HCT116 (cell line): ENCODE measurements at regions not wholly inside any gene's neighbourhood (a gene's known extent, or its start where the extent isn't known, plus 50 kb on each side); places are given as distances from the start of the nearest gene placed in this dataset.

Experiments used
- ATAC-seq: fragments of 200-7000 bp; cut with Tn5 transposase; 2 replicates; pipeline ENCODE4 v1.9.1; 2020; ENCODE audit warnings: mild to moderate bottlenecking, moderate library complexity
- BruUV-seq: library from RNA; stranded (reverse); fragments of 400-500 nt; replicated peaks from 2 replicates; lab custom pipeline; 2021; lab: Mats Ljungman, UMichigan
- CTCF ChIA-PET: fragments of 300-600 bp; sonication (Branson Sonifier 250); formaldehyde crosslinking; loops from one replicate; lab custom pipeline; 2021; ENCODE audit warnings: antibody characterized with exemption; lab: Charles Lee
- POLR2A ChIA-PET: fragments of 300-600, 350-600 bp; sonication (Branson Sonifier 250); formaldehyde crosslinking; loops from one replicate; lab custom pipeline; 2021; ENCODE audit warnings: antibody characterized with exemption; lab: Charles Lee
- RAD21 ChIA-PET, 2 experiments: fragments of 300-600 bp; sonication (Branson Sonifier 250); formaldehyde crosslinking; loops; one replicate each; lab custom pipeline; 2023; ENCODE audit warnings: low total read pairs in 2 of 2; ENCODE audit not compliant: uncharacterized antibody in 2 of 2, unreplicated experiment in 2 of 2, low non-redundant PET in 1 of 2; lab: Charles Lee
- DNase-seq: peaks from one replicate; pipeline ENCODE4 v3.0.0-alpha.2; 2010; ENCODE audit warnings: low read depth, low spot score
- H2AFZ ChIP-seq: fragments of 200-600 bp; shearing (Covaris generic), sonication (generic); 2 replicates; pipeline ENCODE4 v1.6.1; 2017; ENCODE audit warnings: low read depth, mixed run types, mixed read lengths, antibody characterized with exemption, low read length; ENCODE audit not compliant: poor library complexity, severe bottlenecking
- H3K27ac ChIP-seq: 2 replicates; pipeline ENCODE4 v1.5.1; 2012; ENCODE audit warnings: low read depth, low read length
- H3K27me3 ChIP-seq: fragments of 200-600 bp; sonication (generic); 2 replicates; pipeline ENCODE4 v1.6.1; 2016; ENCODE audit warnings: mixed run types, low read length, mixed read lengths; ENCODE audit not compliant: insufficient read depth
- H3K36me3 ChIP-seq, 2 experiments: fragments of 200-500 bp in 1 of 2; fragments of 200-600 bp in 1 of 2; sonication (Bioruptor generic) in 1 of 2; sonication (generic) in 1 of 2; 2 replicates each; pipeline versions ENCODE4 v1.5.1 to v1.6.1; 2014 to 2016; ENCODE audit warnings: low read length in 2 of 2, inconsistent platforms in 1 of 2, mixed read lengths in 1 of 2, mixed run types in 1 of 2; ENCODE audit not compliant: insufficient read depth in 2 of 2, control insufficient read depth in 1 of 2
- H3K4me1 ChIP-seq, 2 experiments: fragments of 200-600 bp in 1 of 2; sonication (generic) in 1 of 2; 2 replicates each; pipeline versions ENCODE4 v1.5.1 to v1.6.1; 2012 to 2017; ENCODE audit warnings: low read length in 2 of 2, inconsistent platforms in 1 of 2, mild to moderate bottlenecking in 1 of 2, mixed read lengths in 1 of 2, mixed run types in 1 of 2, moderate library complexity in 1 of 2; ENCODE audit not compliant: insufficient read depth in 2 of 2, control insufficient read depth in 1 of 2
- H3K4me2 ChIP-seq: fragments of 200-600 bp; sonication (generic); 2 replicates; pipeline ENCODE4 v1.6.1; 2017; ENCODE audit warnings: mixed run types, low read length, mixed read lengths
- H3K4me3 ChIP-seq, 2 experiments: fragments of 200-600 bp in 1 of 2; sonication (generic) in 1 of 2; replicated peaks in 1 of 2; 2 replicates each; pipeline ENCODE4 v1.5.1; 2011 to 2016; ENCODE audit warnings: low read length in 2 of 2, control low read depth in 1 of 2, low read depth in 1 of 2, mild to moderate bottlenecking in 1 of 2, mixed read lengths in 1 of 2, mixed run types in 1 of 2
- H3K79me2 ChIP-seq: fragments of 200-600 bp; sonication (generic); 2 replicates; pipeline ENCODE4 v1.6.1; 2017; ENCODE audit warnings: mild to moderate bottlenecking, mixed run types, low read length, moderate library complexity, mixed read lengths; ENCODE audit not compliant: insufficient read depth
- H3K9ac ChIP-seq: fragments of 200-600 bp; sonication (generic); 2 replicates; pipeline ENCODE4 v1.6.1; 2016; ENCODE audit warnings: low read length, mixed read lengths
- H3K9me2 ChIP-seq: fragments of 200-600 bp; sonication (generic), shearing (Covaris generic); 2 replicates; pipeline ENCODE4 v1.6.1; 2017; ENCODE audit warnings: mixed run types, mild to moderate bottlenecking, moderate library complexity; ENCODE audit not compliant: insufficient read depth
- H3K9me3 ChIP-seq, 2 experiments: fragments of 200-500 bp in 1 of 2; fragments of 200-600 bp in 1 of 2; sonication (Bioruptor generic) in 1 of 2; sonication (generic) in 1 of 2; 2 replicates each; pipeline ENCODE4 v1.6.1; 2014 to 2017; ENCODE audit warnings: low read length in 2 of 2, mixed read lengths in 2 of 2, inconsistent platforms in 1 of 2, low read depth in 1 of 2, mild to moderate bottlenecking in 1 of 2, mixed run types in 1 of 2, moderate library complexity in 1 of 2; ENCODE audit not compliant: control insufficient read depth in 1 of 2, insufficient read depth in 1 of 2
- H4K20me1 ChIP-seq: fragments of 200-600 bp; sonication (generic), shearing (Covaris generic); 2 replicates; pipeline ENCODE4 v1.6.1; 2017; ENCODE audit warnings: mixed run types, mild to moderate bottlenecking, moderate library complexity; ENCODE audit not compliant: insufficient read depth
- CBX3 ChIP-seq: IDR thresholded peaks from 2 replicates; pipeline ENCODE4 v1.6.1; 2012; ENCODE audit warnings: low read depth
- CTCF ChIP-seq, 3 experiments: fragments of 200-600 bp in 1 of 3; sonication (generic) in 1 of 3; IDR thresholded peaks in 2 of 3; conservative IDR thresholded peaks in 1 of 3; 2 replicates each; pipeline ENCODE4 v1.5.1; 2012 to 2017; ENCODE audit warnings: low read depth in 2 of 3, low read length in 2 of 3, antibody characterized with exemption in 1 of 3, borderline replicate concordance in 1 of 3, control low read depth in 1 of 3, mild to moderate bottlenecking in 1 of 3, mixed read lengths in 1 of 3, mixed run types in 1 of 3, moderate library complexity in 1 of 3; ENCODE audit not compliant: insufficient read depth in 1 of 3
- EZH2phosphoT487 ChIP-seq: fragments of 200-600 bp; IDR thresholded peaks from 2 replicates; pipeline ENCODE4 v1.6.1; 2018; ENCODE audit warnings: antibody characterized with exemption, borderline replicate concordance
- FOSL1 ChIP-seq: IDR thresholded peaks from 2 replicates; pipeline ENCODE4 v1.6.1; 2012; ENCODE audit warnings: low read depth
- JUND ChIP-seq: IDR thresholded peaks from 2 replicates; pipeline ENCODE4 v1.6.1; 2012
- POLR2A ChIP-seq: IDR thresholded peaks from 2 replicates; pipeline ENCODE4 v1.7.0; 2011; ENCODE audit warnings: borderline replicate concordance; ENCODE audit not compliant: insufficient read depth, insufficient read length; ENCODE audit errors: extremely low read depth
- RAD21 ChIP-seq: IDR thresholded peaks from 2 replicates; pipeline ENCODE4 v1.6.1; 2012; ENCODE audit warnings: low read depth, mild to moderate bottlenecking
- SIN3A ChIP-seq: IDR thresholded peaks from 2 replicates; pipeline ENCODE4 v1.6.1; 2012; ENCODE audit warnings: low read depth
- TCF7L2 ChIP-seq: IDR thresholded peaks from 2 replicates; pipeline ENCODE4 v1.7.0; 2011; ENCODE audit warnings: borderline replicate concordance, inconsistent platforms; ENCODE audit not compliant: insufficient read depth, insufficient read length; ENCODE audit errors: extremely low read depth
- ZNF274 ChIP-seq: fragments of 200-500 bp; sonication (Bioruptor generic); IDR thresholded peaks from 2 replicates; pipeline ENCODE4 v1.6.1; 2014; ENCODE audit warnings: mild to moderate bottlenecking, low read depth, low read length, inconsistent platforms
- intact Hi-C: fragments of 100-400 bp; cut with micrococcal nuclease; formaldehyde crosslinking; loops from 2 replicates; pipeline ENCODE4 v1.10.0; 2022
- TF ChIP-seq, protein P1 (sequence below): IDR thresholded peaks from 2 replicates; pipeline ENCODE4 v1.6.1; 2012
- TF ChIP-seq, protein P2 (sequence below): IDR thresholded peaks from 2 replicates; pipeline ENCODE4 v1.6.1; 2012; ENCODE audit warnings: low read depth
- TF ChIP-seq, protein P3 (sequence below): IDR thresholded peaks from 2 replicates; pipeline ENCODE4 v1.6.1; 2011; ENCODE audit warnings: mild to moderate bottlenecking, low read length, moderate library complexity; ENCODE audit not compliant: insufficient replicate concordance; ENCODE audit errors: extremely low read depth

- POLR2A ChIA-PET, result no interaction called here
- DNase-seq, result no peak
- Histone ChIP-seq H4K20me1 (no peaks in the 10 kb centered on the region), H3K79me2 (no peaks in the 10 kb centered on the region), H3K27ac (no peak overlapping the region), H2AFZ (no peak overlapping the region), H3K9ac (no peak overlapping the region), H3K4me2 (no peak overlapping the region), H3K36me3 (no peaks in the 10 kb centered on the region), H3K9me3 (no peaks in the 10 kb centered on the region), H3K4me3 (no peak overlapping the region), H3K4me1 (no peaks in the 10 kb centered on the region), H3K9me2 (no peaks in the 10 kb centered on the region)
- BruUV-seq, result no TSS peak
- ATAC-seq, result no peak
- RAD21 ChIA-PET, result no interaction called here
- CTCF ChIA-PET, result no interaction called here
- intact Hi-C loops, result no loop called here
- TF ChIP-seq, protein P1, sequence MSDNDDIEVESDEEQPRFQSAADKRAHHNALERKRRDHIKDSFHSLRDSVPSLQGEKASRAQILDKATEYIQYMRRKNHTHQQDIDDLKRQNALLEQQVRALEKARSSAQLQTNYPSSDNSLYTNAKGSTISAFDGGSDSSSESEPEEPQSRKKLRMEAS, result no peak
- TF ChIP-seq, protein P2, sequence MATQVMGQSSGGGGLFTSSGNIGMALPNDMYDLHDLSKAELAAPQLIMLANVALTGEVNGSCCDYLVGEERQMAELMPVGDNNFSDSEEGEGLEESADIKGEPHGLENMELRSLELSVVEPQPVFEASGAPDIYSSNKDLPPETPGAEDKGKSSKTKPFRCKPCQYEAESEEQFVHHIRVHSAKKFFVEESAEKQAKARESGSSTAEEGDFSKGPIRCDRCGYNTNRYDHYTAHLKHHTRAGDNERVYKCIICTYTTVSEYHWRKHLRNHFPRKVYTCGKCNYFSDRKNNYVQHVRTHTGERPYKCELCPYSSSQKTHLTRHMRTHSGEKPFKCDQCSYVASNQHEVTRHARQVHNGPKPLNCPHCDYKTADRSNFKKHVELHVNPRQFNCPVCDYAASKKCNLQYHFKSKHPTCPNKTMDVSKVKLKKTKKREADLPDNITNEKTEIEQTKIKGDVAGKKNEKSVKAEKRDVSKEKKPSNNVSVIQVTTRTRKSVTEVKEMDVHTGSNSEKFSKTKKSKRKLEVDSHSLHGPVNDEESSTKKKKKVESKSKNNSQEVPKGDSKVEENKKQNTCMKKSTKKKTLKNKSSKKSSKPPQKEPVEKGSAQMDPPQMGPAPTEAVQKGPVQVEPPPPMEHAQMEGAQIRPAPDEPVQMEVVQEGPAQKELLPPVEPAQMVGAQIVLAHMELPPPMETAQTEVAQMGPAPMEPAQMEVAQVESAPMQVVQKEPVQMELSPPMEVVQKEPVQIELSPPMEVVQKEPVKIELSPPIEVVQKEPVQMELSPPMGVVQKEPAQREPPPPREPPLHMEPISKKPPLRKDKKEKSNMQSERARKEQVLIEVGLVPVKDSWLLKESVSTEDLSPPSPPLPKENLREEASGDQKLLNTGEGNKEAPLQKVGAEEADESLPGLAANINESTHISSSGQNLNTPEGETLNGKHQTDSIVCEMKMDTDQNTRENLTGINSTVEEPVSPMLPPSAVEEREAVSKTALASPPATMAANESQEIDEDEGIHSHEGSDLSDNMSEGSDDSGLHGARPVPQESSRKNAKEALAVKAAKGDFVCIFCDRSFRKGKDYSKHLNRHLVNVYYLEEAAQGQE, result no peak
- TF ChIP-seq POLR2A (no peak), TCF7L2 (no peak), SIN3A (no peak), CBX3 (no peak), CTCF (IDR thresholded peaks at IDR 0.05 in 2 of 3, conservative IDR thresholded peaks at IDR 0.05 in 1 of 3; ENCODE audit: borderline replicate concordance in 1 of 3, insufficient read depth in 1 of 3, low read depth in 2 of 3, low read length in 2 of 3) (no peak), EZH2phosphoT487 (no peak), RAD21 (no peak), JUND (no peak), ZNF274 (no peak), FOSL1 (no peak)
- TF ChIP-seq, protein P3, sequence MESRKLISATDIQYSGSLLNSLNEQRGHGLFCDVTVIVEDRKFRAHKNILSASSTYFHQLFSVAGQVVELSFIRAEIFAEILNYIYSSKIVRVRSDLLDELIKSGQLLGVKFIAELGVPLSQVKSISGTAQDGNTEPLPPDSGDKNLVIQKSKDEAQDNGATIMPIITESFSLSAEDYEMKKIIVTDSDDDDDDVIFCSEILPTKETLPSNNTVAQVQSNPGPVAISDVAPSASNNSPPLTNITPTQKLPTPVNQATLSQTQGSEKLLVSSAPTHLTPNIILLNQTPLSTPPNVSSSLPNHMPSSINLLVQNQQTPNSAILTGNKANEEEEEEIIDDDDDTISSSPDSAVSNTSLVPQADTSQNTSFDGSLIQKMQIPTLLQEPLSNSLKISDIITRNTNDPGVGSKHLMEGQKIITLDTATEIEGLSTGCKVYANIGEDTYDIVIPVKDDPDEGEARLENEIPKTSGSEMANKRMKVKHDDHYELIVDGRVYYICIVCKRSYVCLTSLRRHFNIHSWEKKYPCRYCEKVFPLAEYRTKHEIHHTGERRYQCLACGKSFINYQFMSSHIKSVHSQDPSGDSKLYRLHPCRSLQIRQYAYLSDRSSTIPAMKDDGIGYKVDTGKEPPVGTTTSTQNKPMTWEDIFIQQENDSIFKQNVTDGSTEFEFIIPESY, result no peak
- TF ChIP-seq, all 23 proteins: peak for 0
- H3K27me3 ChIP-seq, result no peaks in the 10 kb centered on the region
Observed at GRCh38 chr15:95138604-95139270, 907.4 kb downstream of the MCTP2 start.
